Caco-2 (cell line): ENCODE measurements at regions not wholly inside any gene's neighbourhood (a gene's known extent, or its start where the extent isn't known, plus 50 kb on each side); places are given as distances from the start of the nearest gene placed in this dataset.

ENCODE experiments used
- BruUV-seq: library from RNA; stranded (reverse); fragments of 400-500 nt; replicated peaks from 2 replicates; lab custom pipeline; 2021; lab: Mats Ljungman, UMichigan
- CTCF ChIA-PET: fragments of 300-600 bp; sonication (Branson Sonifier 250); formaldehyde crosslinking; loops from one replicate; lab custom pipeline; 2022; ENCODE audit warnings: antibody characterized with exemption; lab: Charles Lee
- POLR2A ChIA-PET: fragments of 300-600 bp; sonication (Branson Sonifier 250); formaldehyde crosslinking; loops from one replicate; lab custom pipeline; 2022; ENCODE audit warnings: antibody characterized with exemption; lab: Charles Lee
- DNase-seq, 2 experiments: peaks; one replicate each; pipeline versions ENCODE4 v3.0.0 to v3.0.0-alpha.2; 2020 to 2022
- H3K27me3 ChIP-seq: replicated peaks from 2 replicates; pipeline ENCODE4 v1.6.0; 2011; ENCODE audit warnings: low read length; ENCODE audit not compliant: control insufficient read depth, insufficient read depth
- H3K36me3 ChIP-seq: 2 replicates; pipeline ENCODE4 v1.5.1; 2011; ENCODE audit warnings: low read length; ENCODE audit not compliant: control insufficient read depth, insufficient read depth
- H3K4me1 ChIP-seq: fragments of 250-450 bp; sonication (Bioruptor Pico); 2 replicates; pipeline ENCODE4 v1.5.1; 2020; ENCODE audit warnings: mild to moderate bottlenecking
- H3K4me3 ChIP-seq: 2 replicates; pipeline ENCODE4 v1.5.1; 2011; ENCODE audit warnings: low read depth, mild to moderate bottlenecking, control low read depth, low read length
- H3K9me3 ChIP-seq: fragments of 250-450 bp; sonication (Bioruptor Pico); 2 replicates; pipeline ENCODE4 v1.5.1; 2020; ENCODE audit warnings: mild to moderate bottlenecking, moderate library complexity
- H3K27ac Mint-ChIP-seq: one replicate; pipeline ENCODE4 v1.8.0; 2022; ENCODE audit warnings: mixed read lengths; ENCODE audit not compliant: unreplicated experiment
- H3K27me3 Mint-ChIP-seq: one replicate; pipeline ENCODE4 v1.8.0; 2022; ENCODE audit warnings: mixed read lengths; ENCODE audit not compliant: insufficient read depth, unreplicated experiment
- H3K36me3 Mint-ChIP-seq: one replicate; pipeline ENCODE4 v1.8.0; 2022; ENCODE audit warnings: mild to moderate bottlenecking, mixed read lengths; ENCODE audit not compliant: insufficient read depth, unreplicated experiment
- H3K4me1 Mint-ChIP-seq: one replicate; pipeline ENCODE4 v1.8.0; 2022; ENCODE audit warnings: low read depth, mixed read lengths; ENCODE audit not compliant: unreplicated experiment
- H3K4me3 Mint-ChIP-seq: one replicate; pipeline ENCODE4 v1.8.0; 2022; ENCODE audit warnings: mild to moderate bottlenecking, moderate library complexity, mixed read lengths; ENCODE audit not compliant: unreplicated experiment
- H3K9me3 Mint-ChIP-seq: one replicate; pipeline ENCODE4 v1.8.0; 2022; ENCODE audit warnings: mixed read lengths; ENCODE audit not compliant: unreplicated experiment
- intact Hi-C: fragments of 100-400 bp; cut with micrococcal nuclease; formaldehyde crosslinking; loops from one replicate; pipeline ENCODE4 v1.10.0; 2022; ENCODE audit not compliant: unreplicated experiment
- TF ChIP-seq, protein P1 (sequence below), 2 experiments: fragments of 200-600 bp in 1 of 2; IDR thresholded peaks; 1 replicate in 1 of 2; 2 replicates in 1 of 2; pipeline versions ENCODE4 v1.5.1 to v1.8.0; 2011 to 2022; ENCODE audit warnings: antibody characterized with exemption in 1 of 2, control low read depth in 1 of 2, inconsistent platforms in 1 of 2, low read depth in 1 of 2, low read length in 1 of 2, mild to moderate bottlenecking in 1 of 2, moderate library complexity in 1 of 2; ENCODE audit not compliant: insufficient read depth in 1 of 2, severe bottlenecking in 1 of 2, unreplicated experiment in 1 of 2

DNA sequence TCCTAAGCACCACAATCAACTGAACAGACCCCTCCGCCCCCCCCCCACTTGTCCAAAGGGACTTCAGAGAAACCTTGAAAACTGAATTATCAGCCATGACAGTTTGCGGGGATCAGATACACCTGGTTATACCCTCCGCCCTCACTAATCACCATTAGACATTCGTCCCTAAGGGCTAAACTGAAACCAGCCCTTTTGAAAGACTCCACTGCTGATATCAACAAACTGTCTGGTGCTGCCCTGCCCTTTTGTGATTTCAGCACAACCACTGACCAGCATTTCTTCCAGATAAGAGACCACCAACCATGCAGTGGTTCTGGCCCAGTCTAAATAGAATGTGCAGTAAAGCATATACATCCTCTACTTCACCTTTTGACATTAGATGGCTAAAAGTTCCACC lies 1422.9 kb downstream of the EFNB2 start:
- no peak overlapping the region for H3K27ac Mint-ChIP-seq
- H3K4me3 ChIP-seq: no peak overlapping the region
- TF ChIP-seq, protein P1, sequence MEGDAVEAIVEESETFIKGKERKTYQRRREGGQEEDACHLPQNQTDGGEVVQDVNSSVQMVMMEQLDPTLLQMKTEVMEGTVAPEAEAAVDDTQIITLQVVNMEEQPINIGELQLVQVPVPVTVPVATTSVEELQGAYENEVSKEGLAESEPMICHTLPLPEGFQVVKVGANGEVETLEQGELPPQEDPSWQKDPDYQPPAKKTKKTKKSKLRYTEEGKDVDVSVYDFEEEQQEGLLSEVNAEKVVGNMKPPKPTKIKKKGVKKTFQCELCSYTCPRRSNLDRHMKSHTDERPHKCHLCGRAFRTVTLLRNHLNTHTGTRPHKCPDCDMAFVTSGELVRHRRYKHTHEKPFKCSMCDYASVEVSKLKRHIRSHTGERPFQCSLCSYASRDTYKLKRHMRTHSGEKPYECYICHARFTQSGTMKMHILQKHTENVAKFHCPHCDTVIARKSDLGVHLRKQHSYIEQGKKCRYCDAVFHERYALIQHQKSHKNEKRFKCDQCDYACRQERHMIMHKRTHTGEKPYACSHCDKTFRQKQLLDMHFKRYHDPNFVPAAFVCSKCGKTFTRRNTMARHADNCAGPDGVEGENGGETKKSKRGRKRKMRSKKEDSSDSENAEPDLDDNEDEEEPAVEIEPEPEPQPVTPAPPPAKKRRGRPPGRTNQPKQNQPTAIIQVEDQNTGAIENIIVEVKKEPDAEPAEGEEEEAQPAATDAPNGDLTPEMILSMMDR (IDR thresholded peaks at IDR 0.05; ENCODE audit: insufficient read depth in 1 of 2, low read depth in 1 of 2, low read length in 1 of 2, severe bottlenecking in 1 of 2, unreplicated experiment in 1 of 2): no peak

DNA sequence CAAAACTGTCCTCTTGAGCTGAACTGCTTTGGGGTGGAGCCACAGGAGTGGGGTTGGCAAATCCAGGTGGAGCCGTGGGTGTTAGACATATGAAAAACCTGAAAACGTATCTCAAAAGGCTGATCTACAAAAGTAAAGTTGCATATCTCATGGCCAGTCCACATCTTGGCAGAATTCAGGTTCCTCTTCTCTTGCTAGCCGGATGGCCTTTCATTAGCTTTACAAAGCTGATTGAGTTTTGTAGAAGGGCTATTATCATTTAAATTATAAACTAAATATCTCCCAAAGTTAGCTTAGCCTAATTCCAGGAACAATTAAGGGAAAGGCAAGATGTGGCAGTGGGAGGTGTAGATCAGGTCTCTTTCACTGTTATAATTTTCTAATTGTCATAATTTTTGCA lies 1427.7 kb downstream of the EFNB2 start:
- Mint-ChIP-seq H3K27ac (no peak overlapping the region), H3K27me3 (peaks cover 10% of the 10 kb centered on the region), H3K36me3 (no peaks in the 10 kb centered on the region), H3K4me3 (no peak overlapping the region), H3K9me3 (no peaks in the 10 kb centered on the region), H3K4me1 (no peaks in the 10 kb centered on the region)
- DNase-seq: no peak
- H3K27me3 ChIP-seq: no peaks in the 10 kb centered on the region
- no peaks in the 10 kb centered on the region for H3K4me1 ChIP-seq
- POLR2A ChIA-PET: no interaction called here
- H3K36me3 ChIP-seq: no peaks in the 10 kb centered on the region
- TF ChIP-seq, protein P1 (IDR thresholded peaks at IDR 0.05; ENCODE audit: insufficient read depth in 1 of 2, low read depth in 1 of 2, low read length in 1 of 2, severe bottlenecking in 1 of 2, unreplicated experiment in 1 of 2): no peak
- intact Hi-C loops: loop anchor here (2.0 kb wide), 1 partner anchor 15 kb away; no protein-coding TSS in a partner anchor
- no peaks in the 10 kb centered on the region for H3K9me3 ChIP-seq
- no TSS peak for BruUV-seq
- no peak overlapping the region for H3K4me3 ChIP-seq
- CTCF ChIA-PET: no interaction called here

More for the DNA sequence above, 1422.9 kb downstream of the EFNB2 start:
- Mint-ChIP-seq H3K9me3 (no peaks in the 10 kb centered on the region), H3K4me1 (no peaks in the 10 kb centered on the region), H3K4me3 (no peak overlapping the region), H3K27me3 (no peaks in the 10 kb centered on the region), H3K36me3 (no peaks in the 10 kb centered on the region)
- Histone ChIP-seq H3K9me3 (peaks cover 8% of the 10 kb centered on the region; the same call in 1 of the 2 replicates), H3K4me1 (no peaks in the 10 kb centered on the region), H3K36me3 (no peaks in the 10 kb centered on the region), H3K27me3 (no peaks in the 10 kb centered on the region)
- ChIA-PET POLR2A (no interaction called here), CTCF (no interaction called here)
- BruUV-seq: no TSS peak
- intact Hi-C loops: no loop called here
- no peak for DNase-seq

DNA sequence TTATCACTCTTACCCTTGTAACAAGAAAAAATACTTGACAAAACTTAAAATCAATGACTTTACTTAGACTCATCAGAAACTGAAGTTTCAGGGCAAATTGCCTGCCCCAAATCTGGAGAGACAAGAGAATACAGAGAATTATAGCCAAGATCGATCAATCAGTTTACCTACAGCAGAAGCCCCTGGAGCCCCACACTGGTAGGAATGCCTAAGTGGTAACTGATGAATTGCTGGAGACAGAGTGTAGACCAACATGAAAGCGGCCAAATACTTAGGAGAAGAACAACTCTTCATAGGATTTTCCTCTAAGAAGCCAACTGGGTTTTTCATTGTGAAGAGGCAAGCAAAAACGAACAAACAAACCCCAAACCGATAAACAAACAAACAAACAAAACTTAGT lies 1430.0 kb downstream of the EFNB2 start:
- Mint-ChIP-seq H3K36me3 (no peaks in the 10 kb centered on the region), H3K27ac (no peak overlapping the region), H3K9me3 (no peaks in the 10 kb centered on the region), H3K27me3 (peaks cover 10% of the 10 kb centered on the region), H3K4me3 (no peak overlapping the region), H3K4me1 (no peaks in the 10 kb centered on the region)
- no peaks in the 10 kb centered on the region for H3K27me3 ChIP-seq
- DNase-seq: no peak
- H3K9me3 ChIP-seq: no peaks in the 10 kb centered on the region
- TF ChIP-seq, protein P1 (IDR thresholded peaks at IDR 0.05; ENCODE audit: insufficient read depth in 1 of 2, low read depth in 1 of 2, low read length in 1 of 2, severe bottlenecking in 1 of 2, unreplicated experiment in 1 of 2): no peak
- H3K4me3 ChIP-seq: no peak overlapping the region
- no peaks in the 10 kb centered on the region for H3K36me3 ChIP-seq
- H3K4me1 ChIP-seq: no peaks in the 10 kb centered on the region
- intact Hi-C loops: no loop called here
- no TSS peak for BruUV-seq
- ChIA-PET CTCF (no interaction called here), POLR2A (no interaction called here)
